ENCODE measurements at regions not wholly inside any gene's neighbourhood (a gene's known extent, or its start where the extent isn't known, plus 50 kb on each side); places are given as distances from the start of the nearest gene placed in this dataset.

GRCh38 chr7:13821152-13821787 lies 168.2 kb downstream of the ETV1 start:
- DNase-seq (ENCODE audit: extremely low spot score): no peak
- TF ChIP-seq TARDBP (IDR thresholded peaks at IDR 0.05): no peak
- no peak for TF ChIP-seq ZNF384 (IDR thresholded peaks at IDR 0.05)
- TF ChIP-seq HDGF (IDR thresholded peaks at IDR 0.05; ENCODE audit: borderline replicate concordance): no peak
- no peak for TF ChIP-seq FOXM1 (IDR thresholded peaks at IDR 0.05; ENCODE audit: borderline replicate concordance)
- TF ChIP-seq FOXK2 (IDR thresholded peaks at IDR 0.05): no peak
- no peak for TF ChIP-seq L3MBTL2 (conservative IDR thresholded peaks at IDR 0.05)
- TF ChIP-seq LEF1 (IDR thresholded peaks at IDR 0.05; ENCODE audit: borderline replicate concordance): no peak
- TF ChIP-seq NFRKB (IDR thresholded peaks at IDR 0.05): no peak
- no peak for TF ChIP-seq CTBP1 (IDR thresholded peaks at IDR 0.05; ENCODE audit: borderline replicate concordance)
- no peak for TF ChIP-seq PKNOX1 (IDR thresholded peaks at IDR 0.05)
- TF ChIP-seq SUZ12 (IDR thresholded peaks at IDR 0.05): no peak
- no peak for TF ChIP-seq SP1 (IDR thresholded peaks at IDR 0.05)
- POLR2A ChIA-PET: no interaction called here
- CTCF ChIA-PET: no interaction called here

- TF ChIP-seq FOXA1 (IDR thresholded peaks at IDR 0.05) (no peak), ZNF384 (IDR thresholded peaks at IDR 0.05) (no peak), L3MBTL2 (conservative IDR thresholded peaks at IDR 0.05) (no peak), ARNT (IDR thresholded peaks at IDR 0.05) (no peak), HDGF (IDR thresholded peaks at IDR 0.05; ENCODE audit: borderline replicate concordance) (no peak), ELF4 (IDR thresholded peaks at IDR 0.05) (no peak), FOXK2 (IDR thresholded peaks at IDR 0.05) (no peak), CTBP1 (IDR thresholded peaks at IDR 0.05; ENCODE audit: borderline replicate concordance) (no peak), PKNOX1 (IDR thresholded peaks at IDR 0.05) (no peak), SP1 (IDR thresholded peaks at IDR 0.05) (no peak), NFRKB (IDR thresholded peaks at IDR 0.05) (no peak), TARDBP (IDR thresholded peaks at IDR 0.05) (no peak), SUZ12 (IDR thresholded peaks at IDR 0.05) (no peak), LEF1 (IDR thresholded peaks at IDR 0.05; ENCODE audit: borderline replicate concordance) (no peak), FOXM1 (IDR thresholded peaks at IDR 0.05; ENCODE audit: borderline replicate concordance) (no peak), BHLHE40 (IDR thresholded peaks at IDR 0.05; ENCODE audit: borderline replicate concordance) (no peak)
- no peak for DNase-seq (ENCODE audit: extremely low spot score)
- CTCF ChIA-PET: interaction anchor here (0.6 kb wide), 1 partner anchor 66 kb away, joined by 3 read pairs; no protein-coding TSS in a partner anchor
- POLR2A ChIA-PET: no interaction called here
Measured at GRCh38 chr7:13822678-13823077, 166.8 kb downstream of the ETV1 start.

GRCh38 chr7:13826752-13827151 lies 162.7 kb downstream of the ETV1 start:
- CTCF ChIA-PET: no interaction called here
- no peak for TF ChIP-seq ARNT (IDR thresholded peaks at IDR 0.05)
- TF ChIP-seq ELF4 (IDR thresholded peaks at IDR 0.05): no peak
- no peak for TF ChIP-seq SUZ12 (IDR thresholded peaks at IDR 0.05)
- no peak for TF ChIP-seq PKNOX1 (IDR thresholded peaks at IDR 0.05)
- TF ChIP-seq FOXM1 (IDR thresholded peaks at IDR 0.05; ENCODE audit: borderline replicate concordance): no peak
- TF ChIP-seq CTBP1 (IDR thresholded peaks at IDR 0.05; ENCODE audit: borderline replicate concordance): no peak
- TF ChIP-seq SP1 (IDR thresholded peaks at IDR 0.05): no peak
- TF ChIP-seq NFRKB (IDR thresholded peaks at IDR 0.05): no peak
- no peak for TF ChIP-seq HDGF (IDR thresholded peaks at IDR 0.05; ENCODE audit: borderline replicate concordance)
- TF ChIP-seq FOXK2 (IDR thresholded peaks at IDR 0.05): no peak
- POLR2A ChIA-PET: no interaction called here
- DNase-seq (ENCODE audit: extremely low spot score): no peak

- CTCF ChIA-PET: no interaction called here
- no peak for DNase-seq (ENCODE audit: extremely low spot score)
- TF ChIP-seq ELF4 (IDR thresholded peaks at IDR 0.05) (no peak), LEF1 (IDR thresholded peaks at IDR 0.05; ENCODE audit: borderline replicate concordance) (no peak), BHLHE40 (IDR thresholded peaks at IDR 0.05; ENCODE audit: borderline replicate concordance) (no peak), HDGF (IDR thresholded peaks at IDR 0.05; ENCODE audit: borderline replicate concordance) (no peak), NFRKB (IDR thresholded peaks at IDR 0.05) (no peak), TARDBP (IDR thresholded peaks at IDR 0.05) (no peak), ZNF384 (IDR thresholded peaks at IDR 0.05) (no peak), FOXK2 (IDR thresholded peaks at IDR 0.05) (no peak), FOXM1 (IDR thresholded peaks at IDR 0.05; ENCODE audit: borderline replicate concordance) (no peak), PKNOX1 (IDR thresholded peaks at IDR 0.05) (no peak), L3MBTL2 (conservative IDR thresholded peaks at IDR 0.05) (no peak), SP1 (IDR thresholded peaks at IDR 0.05) (no peak), CTBP1 (IDR thresholded peaks at IDR 0.05; ENCODE audit: borderline replicate concordance) (no peak), SUZ12 (IDR thresholded peaks at IDR 0.05) (no peak), FOXA1 (IDR thresholded peaks at IDR 0.05) (no peak), ARNT (IDR thresholded peaks at IDR 0.05) (no peak)
- POLR2A ChIA-PET: no interaction called here
Measured at GRCh38 chr7:13827716-13828115, 161.8 kb downstream of the ETV1 start.

GRCh38 chr7:13829231-13829630 lies 160.2 kb downstream of the ETV1 start:
- no peak for TF ChIP-seq ELF4 (IDR thresholded peaks at IDR 0.05)
- no peak for TF ChIP-seq ARNT (IDR thresholded peaks at IDR 0.05)
- no peak for TF ChIP-seq FOXA1 (IDR thresholded peaks at IDR 0.05)
- TF ChIP-seq PKNOX1 (IDR thresholded peaks at IDR 0.05): no peak
- no peak for TF ChIP-seq FOXM1 (IDR thresholded peaks at IDR 0.05; ENCODE audit: borderline replicate concordance)
- TF ChIP-seq LEF1 (IDR thresholded peaks at IDR 0.05; ENCODE audit: borderline replicate concordance): no peak
- no peak for TF ChIP-seq SP1 (IDR thresholded peaks at IDR 0.05)
- TF ChIP-seq TARDBP (IDR thresholded peaks at IDR 0.05): no peak
- TF ChIP-seq BHLHE40 (IDR thresholded peaks at IDR 0.05; ENCODE audit: borderline replicate concordance): no peak
- no peak for TF ChIP-seq L3MBTL2 (conservative IDR thresholded peaks at IDR 0.05)
- DNase-seq (ENCODE audit: extremely low spot score): no peak
- CTCF ChIA-PET: no interaction called here
- POLR2A ChIA-PET: no interaction called here

All from HEK293T (cell line).